WTC11 (cell line): ENCODE measurements at regions not wholly inside any gene's neighbourhood (a gene's known extent, or its start where the extent isn't known, plus 50 kb on each side); places are given as distances from the start of the nearest gene placed in this dataset.

Source experiments
- ELF4 ChIP-seq: sonication (generic); formaldehyde crosslinking; IDR thresholded peaks from 2 replicates; pipeline ENCODE4 v1.8.1; 2022; ENCODE audit warnings: low read depth, mild to moderate bottlenecking, moderate library complexity, missing genetic modification reagents
- JAZF1 ChIP-seq: fragments of 250-450 bp; sonication (Bioruptor Pico); IDR thresholded peaks from 2 replicates; pipeline ENCODE4 v1.9.0; 2021; ENCODE audit warnings: moderate library complexity, mild to moderate bottlenecking, inconsistent platforms
- TEAD4 ChIP-seq: sonication (generic); formaldehyde crosslinking; IDR thresholded peaks from 2 replicates; pipeline ENCODE4 v1.8.0; 2022; ENCODE audit warnings: mild to moderate bottlenecking, missing genetic modification reagents
- TF ChIP-seq, protein P1 (sequence below): sonication (generic); formaldehyde crosslinking; IDR thresholded peaks from 2 replicates; pipeline ENCODE4 v1.8.0; 2022; ENCODE audit warnings: mild to moderate bottlenecking, missing genetic modification reagents
- TF ChIP-seq, protein P2 (sequence below): fragments of 200-600 bp; IDR thresholded peaks from 2 replicates; pipeline ENCODE4 v1.8.0; 2022; ENCODE audit warnings: antibody characterized with exemption

DNA sequence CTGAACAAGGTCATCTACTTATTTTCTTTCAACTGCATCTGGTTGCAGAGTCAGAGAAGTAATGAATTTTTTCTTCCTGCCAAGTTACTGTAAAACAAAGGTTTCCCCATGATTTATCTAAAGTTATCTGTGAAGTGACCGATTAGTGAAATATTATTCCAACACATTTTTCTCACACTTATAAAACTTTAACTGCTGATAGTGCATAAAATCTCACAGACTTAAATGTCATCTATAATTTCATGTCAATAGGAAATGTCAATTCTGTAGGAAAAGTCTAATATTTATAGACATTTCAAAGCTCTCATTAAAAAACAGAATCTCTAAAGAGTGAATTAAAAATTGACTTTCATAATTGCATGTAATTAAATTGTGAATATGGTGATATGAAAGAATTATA, 397.2 kb downstream of the SLITRK1 start:
- TF ChIP-seq ELF4 (CRISPR knock-in tag) (no peak), TEAD4 (CRISPR knock-in tag) (no peak), JAZF1 (CRISPR knock-in tag) (no peak)
- TF ChIP-seq, protein P1, sequence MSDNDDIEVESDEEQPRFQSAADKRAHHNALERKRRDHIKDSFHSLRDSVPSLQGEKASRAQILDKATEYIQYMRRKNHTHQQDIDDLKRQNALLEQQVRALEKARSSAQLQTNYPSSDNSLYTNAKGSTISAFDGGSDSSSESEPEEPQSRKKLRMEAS (CRISPR knock-in tag), result no peak
- TF ChIP-seq, protein P2, sequence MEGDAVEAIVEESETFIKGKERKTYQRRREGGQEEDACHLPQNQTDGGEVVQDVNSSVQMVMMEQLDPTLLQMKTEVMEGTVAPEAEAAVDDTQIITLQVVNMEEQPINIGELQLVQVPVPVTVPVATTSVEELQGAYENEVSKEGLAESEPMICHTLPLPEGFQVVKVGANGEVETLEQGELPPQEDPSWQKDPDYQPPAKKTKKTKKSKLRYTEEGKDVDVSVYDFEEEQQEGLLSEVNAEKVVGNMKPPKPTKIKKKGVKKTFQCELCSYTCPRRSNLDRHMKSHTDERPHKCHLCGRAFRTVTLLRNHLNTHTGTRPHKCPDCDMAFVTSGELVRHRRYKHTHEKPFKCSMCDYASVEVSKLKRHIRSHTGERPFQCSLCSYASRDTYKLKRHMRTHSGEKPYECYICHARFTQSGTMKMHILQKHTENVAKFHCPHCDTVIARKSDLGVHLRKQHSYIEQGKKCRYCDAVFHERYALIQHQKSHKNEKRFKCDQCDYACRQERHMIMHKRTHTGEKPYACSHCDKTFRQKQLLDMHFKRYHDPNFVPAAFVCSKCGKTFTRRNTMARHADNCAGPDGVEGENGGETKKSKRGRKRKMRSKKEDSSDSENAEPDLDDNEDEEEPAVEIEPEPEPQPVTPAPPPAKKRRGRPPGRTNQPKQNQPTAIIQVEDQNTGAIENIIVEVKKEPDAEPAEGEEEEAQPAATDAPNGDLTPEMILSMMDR, result no peak
